ENCODE measurements at regions not wholly inside any gene's neighbourhood (a gene's known extent, or its start where the extent isn't known, plus 50 kb on each side); places are given as distances from the start of the nearest gene placed in this dataset.
"Not testable (repeated sequence)": the region's sequence is repeated elsewhere in the genome, so short reads cannot be mapped to it uniquely, and the experiment has no call there.

DNA sequence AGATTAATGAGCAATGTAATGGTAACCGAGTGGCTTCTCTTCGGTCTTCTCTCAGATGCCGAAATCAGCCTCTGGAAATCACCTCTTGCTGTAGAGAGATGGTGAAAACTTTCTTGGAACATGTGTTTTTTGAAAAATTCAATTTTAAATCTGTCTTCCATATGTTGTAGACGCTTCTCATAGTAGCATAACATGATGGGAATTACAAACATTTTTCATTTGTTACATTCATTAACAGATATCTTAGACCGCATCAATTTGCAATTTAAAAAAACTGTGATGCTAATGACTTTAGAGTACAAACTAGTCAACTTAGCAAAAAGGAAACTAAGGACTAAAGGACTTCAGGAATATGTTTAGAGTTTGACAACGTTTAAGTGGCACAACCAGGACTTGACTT is 275.2 kb downstream of the ASXL3 start:
- DNase-seq, result no peak

DNA sequence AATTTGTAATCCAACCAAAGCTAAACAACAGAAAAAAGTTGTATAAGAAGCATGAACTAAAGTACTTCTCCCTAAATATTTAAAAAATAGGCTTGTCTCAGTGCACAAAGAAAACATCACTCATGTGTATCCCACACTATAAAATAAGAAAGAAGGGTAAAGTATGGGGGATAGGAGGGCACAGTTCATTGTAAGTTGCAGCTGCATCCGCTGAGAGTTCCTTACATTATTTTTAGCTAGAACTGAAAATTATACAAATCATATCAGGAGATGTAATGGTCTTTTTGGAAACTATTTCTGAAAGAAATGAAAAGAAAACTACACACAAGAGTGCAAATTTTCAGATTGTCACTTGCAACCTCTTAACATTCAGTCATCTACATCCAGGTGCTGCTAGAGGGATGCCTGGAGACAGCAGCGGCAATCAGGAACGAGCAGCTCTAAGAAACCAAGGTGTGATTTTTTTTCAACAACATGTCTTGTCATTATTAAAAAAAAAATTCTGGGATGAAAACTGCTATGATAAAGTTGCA is 273.6 kb downstream of the ASXL3 start:
- no peak for DNase-seq

DNA sequence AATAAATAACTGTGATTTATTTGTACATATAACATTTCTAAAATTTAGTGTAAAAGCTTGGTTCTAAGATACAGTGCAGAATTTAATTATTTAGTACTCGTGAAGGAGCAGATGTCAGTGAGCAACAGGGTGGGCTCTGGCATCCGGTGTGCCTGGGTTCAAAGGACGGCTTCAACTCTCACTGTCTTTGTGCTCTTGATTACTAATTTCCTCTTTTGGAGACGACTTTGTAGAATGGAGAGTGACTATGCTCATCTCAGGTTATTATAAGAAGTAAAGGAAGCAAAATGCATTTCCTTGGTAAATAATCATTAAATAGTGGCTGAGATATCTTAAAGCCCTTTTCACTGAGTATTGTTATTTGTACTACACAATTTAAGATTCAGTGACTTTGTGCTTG is 271.7 kb downstream of the ASXL3 start:
- no peak for DNase-seq

DNA sequence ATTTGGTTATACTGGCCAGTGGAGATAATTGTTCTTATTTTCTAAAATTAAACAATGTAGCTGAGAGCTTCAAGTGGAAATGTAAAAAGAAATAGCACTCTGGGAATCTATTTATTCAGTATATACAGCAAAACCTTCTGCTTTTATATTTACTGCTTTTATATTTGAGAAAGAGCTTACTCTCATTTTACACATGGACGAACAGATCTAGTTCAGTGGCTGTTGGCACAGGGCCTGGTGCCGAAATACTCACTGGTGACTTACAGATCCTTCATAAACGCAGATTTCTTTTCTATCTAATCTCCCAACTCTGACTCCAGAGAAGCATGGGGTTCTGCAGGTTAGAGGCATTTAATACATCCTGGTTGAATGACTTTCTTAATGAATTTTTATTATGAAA is 266.2 kb downstream of the ASXL3 start:
- no peak for DNase-seq

DNA sequence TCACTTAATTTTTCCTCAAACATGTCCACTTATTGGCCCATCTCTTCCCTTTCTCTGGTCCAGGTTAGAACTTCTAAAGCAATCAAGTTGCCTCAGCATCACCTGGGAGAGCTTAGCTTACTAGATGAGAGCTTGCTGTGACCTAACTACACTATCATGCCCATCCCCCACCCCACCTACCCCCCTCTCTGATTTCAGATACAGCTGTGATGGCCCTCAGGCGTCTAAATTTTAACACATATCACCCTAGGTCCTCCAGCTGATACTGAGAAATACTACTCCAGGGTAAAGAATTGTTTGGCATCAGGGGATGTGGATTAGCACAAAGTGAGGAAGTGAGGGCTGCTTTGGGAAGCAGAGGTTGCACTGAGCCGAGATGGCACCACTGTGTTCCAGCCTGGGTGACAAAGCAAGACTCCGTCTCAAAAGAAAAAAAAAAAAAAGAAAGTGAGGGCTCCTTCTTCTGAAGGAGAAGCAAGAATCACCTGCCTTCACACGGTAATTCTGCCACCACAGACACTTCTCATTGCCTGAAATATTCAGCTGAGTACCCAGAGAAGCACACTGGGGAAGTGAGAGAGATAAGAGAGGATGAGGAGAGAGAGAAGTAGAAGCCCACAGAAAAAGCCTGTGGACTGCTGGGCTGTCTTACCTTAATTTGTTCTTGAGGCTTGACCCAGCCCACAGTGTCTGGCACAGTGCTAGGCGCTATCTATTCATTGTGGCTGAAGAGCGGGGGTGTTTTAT is 263.4 kb downstream of the ASXL3 start:
- DNase-seq, result no peak

DNA sequence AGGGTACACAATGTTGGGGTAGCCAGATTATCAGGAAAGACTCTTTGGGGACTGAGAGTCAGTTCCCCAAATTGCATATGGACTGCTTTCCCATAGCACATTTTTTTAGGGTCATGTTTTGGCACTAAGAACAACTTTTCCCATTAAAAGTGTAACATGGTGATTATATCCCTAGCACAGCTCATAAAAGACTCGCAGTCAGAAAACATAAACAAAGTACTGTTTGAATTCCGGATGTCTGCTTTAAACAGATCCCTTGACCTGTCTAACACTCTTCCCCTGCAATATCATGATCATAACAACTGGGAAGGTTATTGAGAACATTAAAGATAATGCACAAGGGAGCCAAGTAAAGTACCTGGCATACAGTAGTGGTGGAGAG is 262.2 kb downstream of the ASXL3 start:
- DNase-seq, result no peak

DNA sequence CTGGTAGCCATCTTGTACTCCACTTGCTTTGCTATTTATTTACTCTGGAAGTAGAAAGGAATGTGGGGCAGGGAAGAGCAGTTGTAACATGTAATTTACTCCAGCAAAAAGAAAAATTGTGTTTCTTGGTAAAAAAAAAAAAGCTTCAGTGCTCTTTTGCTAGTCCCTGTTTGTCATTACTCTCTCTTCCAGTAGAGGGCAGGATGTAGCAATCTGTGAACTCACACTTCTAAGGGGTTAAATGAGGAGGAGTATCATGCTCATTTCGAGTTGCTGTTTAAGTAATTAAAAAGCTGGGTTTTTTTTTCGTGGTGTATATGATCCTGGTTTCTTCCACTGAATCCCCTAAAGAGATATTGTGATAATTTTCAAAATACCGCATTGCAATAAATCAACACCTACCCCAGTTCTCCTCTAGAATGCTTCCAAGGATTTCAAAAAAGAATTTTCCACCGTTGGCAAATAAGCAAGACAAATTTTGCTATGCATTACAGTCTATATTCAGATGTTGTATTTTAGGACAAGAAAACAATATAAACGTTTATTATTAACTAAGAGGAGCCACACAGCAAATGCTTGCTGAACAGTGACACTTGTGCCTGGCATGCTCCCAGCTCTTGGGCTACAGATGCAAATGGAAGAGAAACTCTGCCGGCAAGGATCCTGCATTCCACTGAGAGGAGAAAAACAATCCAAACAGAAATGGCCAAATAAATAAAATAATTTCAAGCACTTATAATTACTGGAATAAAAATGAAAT is 261.6 kb downstream of the ASXL3 start:
- peak; percentile 60 to 73 for DNase-seq

DNA sequence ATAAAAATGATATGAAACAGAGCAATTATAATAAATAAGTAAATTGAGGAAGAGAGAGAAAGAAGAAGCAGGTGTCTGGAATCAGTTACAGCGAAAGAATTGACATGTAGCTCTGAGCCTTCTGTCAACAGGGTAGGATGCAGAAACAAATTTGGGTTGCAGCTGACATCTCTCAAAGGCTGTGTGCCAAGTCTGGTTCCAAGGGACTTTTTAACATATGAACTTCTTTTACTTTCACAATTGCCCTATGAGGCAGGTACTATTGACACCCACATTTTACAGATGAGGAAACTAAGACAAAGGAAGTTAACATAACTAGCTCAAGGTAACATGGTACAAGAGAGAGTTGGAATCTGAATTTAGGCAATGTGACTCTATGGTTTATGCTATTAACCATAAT is 260.0 kb downstream of the ASXL3 start:
- no peak for DNase-seq

DNA sequence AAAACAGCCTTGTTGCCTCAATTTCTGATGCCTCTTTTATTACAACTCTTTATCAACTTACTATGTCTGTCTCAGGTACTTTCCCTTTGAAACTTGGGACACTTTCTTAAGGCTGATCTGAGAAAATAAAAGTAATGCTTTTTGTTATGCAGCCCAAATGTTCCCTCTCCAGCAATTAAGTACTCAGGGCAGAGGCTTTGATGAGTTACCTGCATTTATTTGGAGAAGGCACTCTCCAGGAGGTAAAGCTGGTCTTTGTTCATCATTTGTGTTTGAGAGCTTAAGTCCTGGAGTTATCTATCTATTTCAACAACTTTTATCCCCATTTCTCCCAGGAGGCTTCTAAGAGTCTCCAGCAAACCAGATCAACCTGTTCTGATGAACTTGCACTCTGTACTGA is 259.2 kb downstream of the ASXL3 start:
- no peak for DNase-seq

DNA sequence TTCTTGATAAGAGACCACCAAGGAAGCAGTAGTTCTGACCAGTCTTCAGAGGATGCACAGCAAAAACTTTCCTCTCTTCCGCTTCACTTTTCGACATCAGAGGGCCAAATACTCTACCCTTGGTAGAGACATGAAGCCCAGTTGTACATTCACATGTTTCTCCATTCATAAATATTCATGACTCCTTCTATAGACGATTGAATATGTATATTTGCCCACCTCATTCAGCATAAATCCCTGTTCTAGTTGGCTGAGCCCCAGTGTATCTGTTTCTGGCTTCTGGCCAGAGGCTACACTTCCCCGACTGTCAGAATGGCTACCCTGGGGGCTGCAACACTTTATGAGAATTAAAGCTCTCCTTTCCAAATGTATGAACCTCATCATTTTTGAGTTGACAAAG is 258.5 kb downstream of the ASXL3 start:
- DNase-seq, result peak in 1 of 2 experiments; percentile 23

DNA sequence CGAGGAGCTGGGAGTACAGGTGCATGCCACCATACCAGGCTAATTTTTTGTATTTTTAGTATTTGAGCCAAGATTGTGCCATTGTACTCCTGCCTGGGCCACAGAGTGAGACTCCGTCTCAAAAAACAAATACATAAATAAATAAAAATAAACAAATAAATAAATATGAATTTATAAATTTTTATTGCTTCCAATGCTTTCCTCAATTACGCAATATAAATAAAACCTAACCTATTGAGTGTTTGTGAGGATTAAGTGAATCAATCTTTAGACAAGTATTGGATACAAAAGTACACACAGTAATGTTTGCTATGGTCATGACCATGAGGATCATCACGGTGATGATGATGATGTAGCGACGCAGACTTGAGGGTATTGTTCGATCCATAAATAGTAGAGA is 257.4 kb downstream of the ASXL3 start:
- DNase-seq, result peak in 1 of 2 experiments; percentile 16

DNA sequence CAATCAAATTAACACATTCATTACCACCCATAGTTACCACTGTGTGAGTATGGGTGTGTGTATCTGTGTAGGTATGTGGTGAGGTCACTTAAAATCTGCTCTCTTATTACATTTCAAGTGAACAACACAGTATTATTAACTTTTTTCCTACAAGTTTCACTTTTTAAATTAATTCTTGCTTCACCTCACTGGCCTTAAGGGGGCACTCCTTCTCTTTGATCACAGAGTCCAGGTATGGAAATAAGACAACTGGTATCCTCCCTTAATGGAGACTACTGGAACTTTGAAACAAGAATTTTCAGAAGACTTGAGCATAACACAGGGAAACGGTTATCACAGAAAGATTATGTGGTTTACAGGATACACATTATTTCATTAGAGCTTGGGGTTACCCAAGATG is 255.8 kb downstream of the ASXL3 start:
- DNase-seq, result no peak

DNA sequence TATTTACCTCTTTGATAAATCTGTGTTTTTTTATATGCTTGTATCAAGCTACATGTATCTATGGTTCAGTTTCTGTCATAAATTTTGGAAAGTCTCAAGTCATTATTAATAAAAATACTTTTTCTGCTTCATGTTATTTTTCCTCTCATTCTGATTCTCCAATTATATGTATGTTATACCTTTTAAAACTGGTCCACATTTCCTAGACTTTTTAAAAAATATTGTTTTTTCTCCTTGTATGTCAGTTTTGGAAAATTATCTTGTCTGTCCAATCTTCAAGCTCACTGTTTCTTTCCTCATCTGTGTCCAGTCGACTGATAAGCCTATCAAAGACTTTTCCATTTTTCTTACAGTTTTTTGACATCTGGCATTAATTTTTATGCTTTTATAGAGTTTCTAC is 253.4 kb downstream of the ASXL3 start:
- no peak for DNase-seq

DNA sequence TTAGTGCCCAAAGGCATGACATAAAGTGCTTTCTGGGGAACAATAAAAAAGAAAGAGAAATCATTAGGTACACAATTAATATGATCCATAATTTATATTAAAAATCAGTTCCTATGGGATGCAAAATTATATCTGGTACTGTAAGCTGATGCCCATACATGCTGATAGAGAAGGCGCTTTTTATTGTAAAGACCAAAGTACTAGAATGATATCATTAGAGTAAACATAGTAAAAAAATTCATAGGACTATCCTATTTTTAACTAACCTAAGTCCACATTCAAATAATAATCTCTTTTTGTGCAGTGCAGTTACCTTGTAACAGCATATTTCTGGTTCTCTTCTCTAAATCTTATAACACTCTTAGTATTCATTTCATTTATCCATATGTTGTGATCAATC is 252.2 kb downstream of the ASXL3 start:
- DNase-seq, result no peak

DNA sequence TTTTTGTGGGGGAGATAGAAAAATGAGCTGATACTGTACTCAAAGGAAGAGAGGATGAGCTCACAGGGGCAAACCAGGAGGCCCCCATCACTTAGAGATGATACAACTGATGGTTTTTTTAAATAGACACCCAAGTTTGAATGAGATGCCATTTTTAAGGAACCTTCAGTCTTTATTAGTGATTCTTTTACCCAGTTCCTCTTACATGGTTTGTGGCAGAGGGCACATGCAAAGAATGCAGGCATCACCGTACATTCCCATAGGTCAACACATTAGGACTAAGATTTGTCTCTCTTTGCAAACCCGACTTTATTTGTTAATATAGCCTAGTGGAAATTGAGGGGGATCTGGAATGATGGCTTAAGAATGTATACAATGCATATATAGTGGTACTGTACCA is 250.9 kb downstream of the ASXL3 start:
- no peak for DNase-seq

DNA sequence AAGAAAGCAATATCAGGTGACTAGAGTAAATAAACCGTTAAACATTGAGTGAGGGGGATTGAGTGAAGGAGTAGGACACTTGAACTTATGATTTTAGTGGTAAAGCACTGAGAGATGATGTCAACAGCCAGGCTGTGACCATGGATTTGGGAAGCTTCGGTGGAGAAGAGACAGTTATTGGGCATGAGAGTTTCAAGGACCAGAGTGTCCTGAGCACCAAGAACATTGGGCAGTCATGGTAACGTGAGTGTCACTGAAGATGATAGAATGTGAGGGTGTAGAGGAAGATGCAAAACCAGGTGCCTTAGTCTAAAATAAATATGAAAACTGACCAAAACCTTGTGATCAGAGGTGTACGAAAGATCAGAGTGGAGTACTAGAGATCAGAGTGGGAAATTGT is 248.1 kb downstream of the ASXL3 start:
- DNase-seq, result peak; percentile 36 to 47

DNA sequence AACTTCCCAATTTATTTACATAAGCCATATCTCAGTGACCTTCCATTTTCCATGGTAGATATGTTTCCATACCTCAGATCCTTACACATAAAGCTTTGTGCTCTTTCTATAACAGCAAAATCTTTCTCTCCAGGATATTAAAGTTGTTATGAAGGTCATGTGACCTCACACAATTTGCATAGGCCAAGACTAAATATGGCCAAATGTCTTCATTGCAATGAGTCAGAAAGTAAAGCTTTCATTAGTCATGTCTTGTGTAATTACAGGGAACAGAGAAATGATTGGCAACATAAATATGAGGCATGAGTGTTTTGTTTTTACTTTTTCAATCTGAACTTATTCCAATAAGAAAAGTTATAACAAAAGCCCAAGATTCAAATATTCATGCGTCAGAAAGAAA is 243.5 kb downstream of the ASXL3 start:
- no peak for DNase-seq

DNA sequence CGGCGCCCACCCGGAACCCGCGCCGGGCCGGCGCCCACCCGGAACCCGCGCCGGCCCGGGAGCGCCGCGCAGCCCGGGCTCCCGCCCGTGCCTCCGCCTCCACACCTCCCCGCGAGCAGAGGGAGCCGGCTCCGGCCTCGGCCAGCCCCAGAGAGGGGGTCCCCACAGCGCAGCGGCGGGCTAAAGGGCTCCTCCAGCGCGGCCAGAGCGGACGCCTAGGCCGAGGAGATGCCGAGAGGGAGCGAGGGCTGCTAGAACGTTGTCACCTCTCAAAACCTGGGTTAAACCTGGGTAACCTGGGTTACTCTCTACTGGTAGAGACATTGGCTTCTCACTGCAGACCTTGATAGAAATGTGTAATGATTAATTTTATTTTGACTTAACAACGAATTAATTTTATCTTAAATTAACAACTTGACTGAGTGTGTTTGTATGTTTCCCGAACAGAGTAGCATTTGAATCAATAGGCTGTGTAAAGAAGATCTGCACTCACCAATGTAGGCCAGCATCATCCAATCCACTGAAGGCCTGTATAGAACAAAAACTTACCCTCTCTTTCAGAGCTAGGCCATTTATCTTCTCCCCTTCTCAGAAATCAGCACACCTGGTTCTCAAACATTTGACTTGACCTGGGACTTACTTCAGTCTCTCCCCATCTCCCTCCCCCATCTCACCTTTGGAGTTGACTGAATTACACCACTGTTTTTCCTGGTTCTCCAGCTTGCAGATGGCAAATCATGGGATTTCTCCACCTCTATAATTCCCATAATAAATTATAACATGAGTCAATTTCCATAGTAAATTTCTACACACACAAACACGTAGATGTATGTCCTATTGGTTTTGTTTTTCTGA is 242.7 kb downstream of the ASXL3 start:
- peak in 1 of 2 experiments; percentile 31 for DNase-seq

DNA sequence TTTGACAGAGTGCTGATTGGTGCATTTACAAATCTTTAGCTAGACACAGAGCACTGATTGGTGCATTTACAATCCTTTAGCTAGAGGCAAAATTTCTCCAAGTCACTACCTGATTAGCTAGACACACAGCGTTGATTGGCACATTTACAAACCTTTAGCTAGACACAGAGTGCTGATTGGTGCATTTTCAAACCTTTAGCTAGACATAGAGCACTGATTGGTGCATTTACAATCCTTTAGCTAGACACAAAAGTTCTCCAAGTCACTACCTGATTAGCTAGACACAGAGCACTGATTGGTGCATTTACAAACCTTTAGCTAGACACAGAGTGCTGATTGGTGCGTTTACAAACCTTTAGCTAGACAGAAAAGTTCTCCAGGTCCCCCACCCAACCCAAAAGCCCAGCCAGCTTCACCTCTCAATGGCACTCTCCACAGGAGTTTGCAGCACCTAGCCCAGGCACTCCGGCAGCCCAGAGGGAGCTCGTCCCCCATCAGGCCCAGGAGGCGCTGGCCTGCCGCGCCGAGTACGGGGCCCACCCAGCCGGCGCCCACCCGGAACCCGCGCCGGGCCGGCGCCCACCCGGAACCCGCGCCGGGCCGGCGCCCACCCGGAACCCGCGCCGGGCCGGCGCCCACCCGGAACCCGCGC is 241.8 kb downstream of the ASXL3 start:
- not testable (repeated sequence) for DNase-seq

DNA sequence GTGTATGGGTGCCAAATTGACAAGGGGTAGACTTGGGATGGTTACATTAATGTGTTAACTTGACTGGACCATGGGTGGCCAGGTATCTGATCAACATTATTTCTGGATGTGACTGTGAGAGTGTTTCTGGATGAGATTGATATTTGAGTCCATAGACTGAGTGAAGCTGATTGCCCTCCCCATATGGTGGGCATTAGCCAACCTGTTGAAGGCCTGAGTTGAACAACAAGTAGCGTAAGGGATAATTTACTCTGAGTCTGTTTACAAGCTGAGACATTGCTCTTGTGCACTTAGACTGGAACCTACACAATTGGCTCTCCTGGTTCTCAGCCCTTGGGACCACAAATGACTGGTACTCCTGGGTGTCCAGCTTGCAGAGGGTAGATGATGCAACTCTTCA is 240.1 kb downstream of the ASXL3 start:
- DNase-seq, result no peak

DNA sequence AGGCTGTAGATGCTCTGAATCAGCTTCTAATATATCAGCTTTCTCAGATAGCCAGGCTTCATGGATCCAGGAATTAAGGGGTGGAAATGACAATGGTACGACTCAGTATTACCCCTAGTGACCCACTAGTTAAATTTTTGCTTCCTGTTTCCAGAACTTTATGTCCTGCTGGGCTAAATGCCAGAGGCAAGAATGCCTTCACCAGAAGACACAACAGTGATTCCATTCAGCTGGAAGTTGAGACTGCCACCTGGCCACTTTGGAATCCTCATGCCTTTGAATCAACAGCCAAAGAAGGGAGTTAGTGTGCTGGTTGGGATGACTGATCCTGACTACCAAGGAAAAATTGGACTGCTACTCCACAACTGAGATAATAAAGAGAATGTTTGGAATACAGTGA is 239.1 kb downstream of the ASXL3 start:
- no peak for DNase-seq

DNA sequence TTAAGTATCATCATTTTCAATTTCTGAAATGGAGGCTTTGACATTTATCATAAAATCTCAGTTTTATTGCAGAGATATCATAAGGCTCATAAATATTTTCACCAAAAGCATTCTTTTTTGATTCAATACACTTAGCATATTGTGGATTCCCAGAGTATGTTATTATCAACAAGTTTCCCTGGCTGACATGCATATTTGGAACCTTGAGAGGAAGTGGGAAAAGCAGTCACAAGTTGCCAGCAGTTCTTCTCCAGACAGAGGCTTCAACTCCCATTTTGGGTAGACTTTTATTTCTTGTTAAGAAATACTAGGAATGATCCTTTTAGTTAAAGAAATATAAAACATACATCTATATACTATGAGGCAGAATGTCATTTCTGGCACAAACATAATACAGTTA is 236.5 kb downstream of the ASXL3 start:
- DNase-seq, result no peak

DNA sequence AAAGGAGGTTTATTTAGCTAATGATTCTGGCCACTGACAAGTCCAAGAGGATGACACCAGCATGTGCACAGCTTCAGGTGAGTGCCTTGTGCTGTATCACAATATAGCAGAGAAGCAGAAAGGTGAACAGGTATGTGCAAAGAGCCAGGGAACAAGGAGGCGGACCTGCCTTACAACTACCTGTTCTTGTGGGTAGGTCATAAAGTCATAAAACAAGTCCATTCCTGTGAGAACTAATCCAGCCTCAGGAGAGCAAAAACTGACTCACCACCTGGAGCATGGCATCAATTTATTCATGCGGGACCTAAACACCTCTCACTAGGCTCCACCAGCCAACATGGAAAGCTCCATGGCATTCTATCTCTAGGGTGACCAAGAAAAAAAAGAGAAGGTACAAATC is 234.2 kb downstream of the ASXL3 start:
- no peak for DNase-seq

All from SHP77 (cell line).